GM19395 (cell line): ENCODE measurements at regions not wholly inside any gene's neighbourhood (a gene's known extent, or its start where the extent isn't known, plus 50 kb on each side); places are given as distances from the start of the nearest gene placed in this dataset.

Source experiments
- ATAC-seq: cut with Tn5 transposase; IDR thresholded peaks from one replicate; pipeline ENCODE4 v1.9.1; 2021; ENCODE audit warnings: mild to moderate bottlenecking, moderate library complexity; ENCODE audit not compliant: unreplicated experiment

DNA sequence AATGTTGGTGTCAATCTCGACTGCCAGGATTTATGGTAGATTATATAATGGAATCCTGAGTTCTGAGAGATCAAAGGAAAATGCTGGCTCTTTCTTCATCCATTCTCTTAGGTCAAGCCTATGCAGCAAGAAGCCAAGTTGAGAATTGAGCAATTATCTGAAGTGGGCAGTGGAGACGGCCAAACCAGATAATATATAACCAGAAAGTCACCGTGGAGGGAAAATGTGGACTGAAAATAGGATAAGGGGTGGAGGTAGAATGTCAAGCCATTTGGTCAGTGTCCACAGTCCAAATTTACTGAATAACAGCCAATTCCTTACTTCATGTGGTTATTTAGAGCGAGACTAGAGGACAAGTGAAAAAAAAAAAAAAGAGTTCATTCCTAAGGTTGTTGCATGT lies 107.8 kb upstream of the ESR1 start:
- no peak for ATAC-seq

DNA sequence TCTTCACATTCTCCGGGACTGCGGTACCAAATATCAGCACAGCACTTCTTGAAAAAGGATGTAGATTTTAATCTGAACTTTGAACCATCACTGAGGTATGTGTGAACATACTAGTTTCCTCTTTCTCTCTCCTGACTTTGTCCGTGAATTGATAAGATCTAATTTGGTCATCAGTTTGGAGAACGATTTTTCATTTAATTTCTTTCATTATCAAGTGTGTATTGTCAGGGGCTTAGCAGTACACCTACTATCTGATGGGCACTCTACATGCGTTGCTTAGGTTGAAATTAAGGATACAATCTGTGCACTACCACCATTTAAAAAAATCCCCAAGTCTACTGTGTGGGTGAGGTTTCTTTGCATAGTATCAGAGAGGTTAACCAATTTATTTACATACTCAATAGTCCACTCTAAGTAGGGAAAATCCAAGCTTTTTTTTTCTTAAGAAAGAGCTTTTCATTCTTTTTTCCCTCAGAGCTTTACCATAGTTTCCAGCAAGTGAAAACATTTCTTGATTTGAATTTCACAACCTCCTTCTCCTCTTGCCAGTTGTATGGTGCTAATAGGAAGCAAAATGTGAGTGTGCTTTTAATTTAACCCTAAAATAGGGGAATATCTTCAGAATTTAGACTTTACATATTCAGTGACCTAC lies 105.4 kb upstream of the ESR1 start:
- ATAC-seq, result peak; percentile 78

DNA sequence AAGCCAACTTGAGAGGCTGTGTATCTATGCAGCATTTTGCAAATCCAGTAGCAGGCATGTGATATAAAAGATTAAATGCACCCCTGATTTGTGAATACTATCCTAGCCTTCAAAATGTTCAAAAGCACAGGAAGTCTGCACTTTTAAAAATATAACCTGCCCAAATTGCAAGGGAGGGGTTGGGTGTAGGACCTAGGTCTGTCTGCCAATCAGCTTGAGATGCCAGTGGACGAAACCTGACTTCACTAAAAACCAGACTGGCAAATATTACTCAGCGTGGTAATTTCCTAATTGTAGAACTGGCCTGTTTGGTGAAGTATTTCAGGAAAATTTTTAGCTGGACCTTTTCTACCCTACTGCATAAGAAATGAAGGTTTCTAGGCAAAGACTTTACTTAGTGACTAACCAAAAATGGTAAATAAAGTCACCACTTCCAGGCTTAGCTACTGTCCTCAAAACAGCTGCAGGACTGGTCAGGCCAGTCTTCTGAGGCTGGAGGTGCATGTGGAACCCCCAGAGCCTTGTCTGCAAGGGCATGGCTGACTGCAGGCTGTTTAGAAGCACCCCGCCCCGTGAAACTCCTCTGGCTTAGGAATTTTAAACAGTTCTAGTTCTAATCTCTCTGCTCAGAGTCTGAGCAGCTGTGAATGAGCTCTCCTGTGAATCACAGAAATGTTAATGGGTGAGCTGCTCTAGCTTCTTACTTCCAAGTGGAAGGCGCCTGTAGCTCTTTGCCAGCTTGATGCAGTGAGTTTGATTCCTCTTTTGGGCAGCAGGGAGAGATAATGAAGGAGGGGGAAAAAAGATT lies 104.4 kb upstream of the ESR1 start:
- peak; percentile 56 for ATAC-seq

DNA sequence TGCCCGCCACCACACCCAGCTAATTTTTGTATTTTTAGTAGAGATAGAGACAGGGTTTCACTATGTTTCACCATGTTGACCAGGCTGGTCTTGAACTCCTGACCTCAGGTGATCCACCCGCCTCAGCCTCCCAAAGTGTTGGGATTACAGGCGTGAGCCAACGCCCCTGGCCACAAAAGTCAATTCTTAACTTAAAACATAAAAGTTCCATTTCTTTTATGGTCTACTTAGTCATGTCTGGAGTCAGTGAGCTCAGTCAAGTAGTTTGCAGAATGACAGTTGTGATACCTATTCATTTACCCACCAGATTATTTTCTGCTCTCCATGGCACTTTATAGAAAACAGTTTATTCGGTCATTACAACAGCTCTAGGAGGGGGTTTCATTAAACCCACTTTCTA lies 103.1 kb upstream of the ESR1 start:
- ATAC-seq, result no peak

DNA sequence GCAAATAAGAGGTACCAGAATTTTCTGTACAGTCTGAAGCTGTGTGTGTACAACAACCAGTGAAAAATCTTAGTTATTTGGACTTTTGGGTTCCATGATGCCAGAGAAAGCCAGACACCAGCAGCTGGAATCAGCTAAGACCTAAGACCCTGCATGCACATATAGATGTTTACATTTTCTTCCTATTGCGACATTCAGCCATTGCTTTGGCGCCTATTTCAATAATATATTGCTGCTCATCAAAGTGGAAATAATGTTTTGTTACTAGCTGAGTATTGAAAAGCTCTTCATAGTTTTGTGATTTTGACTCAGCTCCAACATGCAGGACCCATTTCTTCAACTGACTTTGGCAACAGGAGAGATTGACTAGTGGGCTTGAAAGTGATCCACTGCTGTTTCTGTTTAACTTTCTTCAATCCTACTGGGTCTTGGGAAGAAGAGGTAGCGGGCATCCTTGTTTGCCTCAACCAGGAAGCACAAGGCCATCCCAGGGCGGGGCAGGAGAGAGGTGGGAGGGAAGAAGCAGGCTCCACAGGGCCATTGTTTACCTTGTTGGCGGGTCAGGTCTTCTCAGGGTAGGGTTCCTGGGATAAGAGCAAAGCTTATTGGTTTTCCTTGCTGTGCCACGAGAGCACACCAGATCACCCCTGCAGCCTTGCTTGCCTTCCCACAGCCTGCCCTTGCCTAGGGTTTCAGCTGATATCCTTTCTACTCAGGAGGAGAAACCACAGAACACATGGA lies 101.3 kb upstream of the ESR1 start:
- ATAC-seq, result no peak

- ATAC-seq, result no peak
Observed at GRCh38 chr6:151709329-151709728, 98.2 kb upstream of the ESR1 start.

- no peak for ATAC-seq
Observed at GRCh38 chr6:151716526-151716932, 91.0 kb upstream of the ESR1 start.

DNA sequence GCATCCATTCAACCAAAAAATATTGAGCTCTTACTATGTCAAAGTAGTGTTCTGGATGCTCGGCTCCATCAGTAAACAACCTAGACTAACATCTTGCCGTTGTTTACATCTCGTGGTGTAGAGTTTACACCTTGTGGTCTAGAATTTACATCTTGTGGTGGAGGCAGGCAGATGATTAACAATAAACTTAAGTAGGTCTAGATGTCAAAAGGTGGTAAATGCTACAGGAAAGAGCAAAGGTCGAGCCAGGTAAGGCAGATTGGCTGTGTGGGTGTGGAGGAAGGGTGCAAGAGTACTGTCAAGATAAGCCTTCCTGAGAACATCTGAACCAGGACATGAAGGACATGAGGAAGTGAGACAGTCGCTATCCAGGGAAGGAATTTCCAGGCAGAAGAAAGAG lies 88.4 kb upstream of the ESR1 start:
- no peak for ATAC-seq

GRCh38 chr6:151721146-151721545 lies 86.3 kb upstream of the ESR1 start:
- no peak for ATAC-seq

- no peak for ATAC-seq
Observed at GRCh38 chr6:151721671-151722070, 85.8 kb upstream of the ESR1 start.

GRCh38 chr6:151722342-151722741 lies 85.1 kb upstream of the ESR1 start:
- peak; percentile 63 for ATAC-seq

GRCh38 chr6:151723152-151723551 lies 84.3 kb upstream of the ESR1 start:
- ATAC-seq, result peak; percentile 77

DNA sequence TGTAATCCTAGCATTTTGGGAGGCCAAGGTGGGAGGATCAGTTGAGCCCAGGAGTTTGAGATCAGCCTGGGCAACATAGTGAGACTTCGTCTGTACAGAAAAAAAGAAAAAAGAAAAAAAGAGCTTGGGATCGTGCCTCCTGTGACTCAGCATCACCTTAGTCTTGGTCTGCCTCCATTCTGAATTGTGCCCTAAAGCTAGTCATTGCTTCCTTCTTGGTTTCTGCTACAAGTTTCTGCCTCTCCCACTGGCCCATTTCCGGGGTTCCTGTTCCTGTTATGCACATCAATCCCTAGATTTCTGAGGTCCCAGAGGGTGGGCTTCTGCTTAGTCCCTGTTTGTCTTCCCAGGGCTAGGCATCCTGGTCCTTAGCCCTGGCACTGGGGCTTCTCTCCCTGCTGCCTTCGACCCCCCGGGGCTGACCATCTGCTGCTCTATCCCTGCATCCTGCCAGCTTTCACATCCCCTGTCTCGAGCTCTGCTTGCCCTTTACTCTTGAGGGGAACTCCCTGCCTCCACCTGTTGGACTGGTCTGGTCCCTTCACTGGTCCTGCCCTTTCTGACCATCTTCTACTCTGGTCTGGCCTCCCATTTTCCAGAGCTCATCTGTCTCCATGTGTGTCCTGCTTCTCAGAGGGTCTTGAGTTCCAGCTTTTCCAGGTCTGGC lies 77.5 kb upstream of the ESR1 start:
- ATAC-seq, result no peak

GRCh38 chr6:151730496-151730870 lies 77.0 kb upstream of the ESR1 start:
- no peak for ATAC-seq

DNA sequence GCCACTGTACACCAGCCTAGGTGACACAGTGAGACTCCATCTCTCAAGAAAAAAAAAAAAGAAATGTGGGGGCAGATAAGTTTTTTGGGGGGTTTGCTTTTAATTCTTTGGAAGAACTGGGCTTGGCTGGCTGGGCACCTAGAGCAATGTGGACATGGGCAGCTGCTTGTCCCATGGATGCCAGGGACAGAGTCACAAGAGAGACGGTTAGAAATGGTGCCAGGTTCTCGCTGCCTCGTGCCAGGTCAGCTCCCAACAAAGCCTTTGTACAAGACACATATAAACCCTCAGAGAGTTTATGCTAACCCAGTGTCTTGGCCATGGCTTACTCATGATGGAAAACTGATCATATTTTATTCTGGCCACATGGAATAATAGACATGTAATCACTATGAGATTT lies 76.2 kb upstream of the ESR1 start:
- no peak for ATAC-seq

DNA sequence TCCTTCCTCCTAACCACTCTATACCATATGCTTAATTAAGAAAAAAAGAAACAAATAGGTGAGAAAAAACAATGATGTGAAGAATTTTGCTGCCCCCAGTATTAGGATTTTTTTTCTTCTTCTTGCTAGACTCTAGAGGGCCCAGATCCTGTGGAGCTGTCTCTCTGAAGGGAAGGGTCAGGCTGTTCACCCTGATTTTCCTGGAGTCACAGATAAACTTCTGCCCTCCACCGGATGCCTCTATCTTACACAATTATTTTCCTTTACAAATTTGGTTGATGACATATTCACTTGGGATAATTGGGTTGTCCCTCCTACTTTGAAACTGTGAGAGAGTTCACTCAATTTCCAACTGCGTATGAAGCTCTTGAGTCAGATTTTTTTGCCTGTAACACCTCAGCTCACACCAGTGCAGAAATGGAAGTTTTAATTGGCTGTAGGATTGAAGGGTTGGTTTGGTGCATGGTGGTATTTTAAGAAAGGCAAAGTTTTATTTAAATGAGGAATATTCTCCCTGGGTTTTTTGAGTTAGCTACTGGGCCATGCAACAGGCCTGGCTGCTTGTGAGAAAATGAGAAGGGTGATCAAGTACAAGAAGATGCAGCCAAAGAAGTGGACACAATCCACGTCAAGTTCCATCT lies 73.7 kb upstream of the ESR1 start:
- ATAC-seq, result no peak

DNA sequence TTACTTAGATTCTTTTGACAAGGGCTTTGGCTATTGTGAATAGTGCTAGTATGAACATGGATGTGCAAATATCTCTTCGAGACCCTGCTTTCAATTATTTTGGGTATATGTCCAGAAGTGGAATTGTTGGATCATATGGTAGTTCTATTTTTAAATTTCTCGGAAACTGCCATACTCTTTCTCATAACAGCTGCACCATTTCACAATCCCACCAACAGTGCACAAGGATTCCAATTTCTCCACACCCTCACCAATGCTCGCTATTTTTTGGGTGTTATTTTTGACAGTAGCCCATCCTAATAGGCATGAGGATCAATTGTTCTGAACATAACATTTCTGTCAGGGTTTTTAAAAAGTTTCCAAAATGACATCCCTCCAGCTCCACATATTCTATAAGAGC lies 69.2 kb upstream of the ESR1 start:
- ATAC-seq, result no peak

GRCh38 chr6:151738960-151739359 lies 68.5 kb upstream of the ESR1 start:
- no peak for ATAC-seq

DNA sequence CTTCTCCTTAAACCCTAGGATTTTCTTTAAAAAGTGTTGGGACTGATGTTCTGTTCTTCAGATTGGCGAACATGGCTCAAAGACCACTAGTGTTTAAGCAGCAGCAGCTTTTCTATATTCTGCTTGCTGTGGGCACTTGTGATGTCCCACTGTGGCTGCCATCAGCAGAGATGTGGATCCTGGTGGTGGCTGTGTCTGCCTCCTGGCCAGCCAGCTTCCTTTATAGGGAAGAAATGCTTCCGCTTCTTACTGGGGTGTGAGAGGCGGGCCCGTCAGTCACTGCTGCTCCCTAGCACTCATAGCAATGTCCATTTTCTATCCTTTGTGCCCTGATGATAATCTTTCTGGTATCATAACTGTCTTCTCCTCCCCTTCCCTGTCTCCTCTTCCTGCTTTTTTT lies 66.7 kb upstream of the ESR1 start:
- no peak for ATAC-seq

- ATAC-seq, result no peak
Observed at GRCh38 chr6:151747896-151748295, 59.6 kb upstream of the ESR1 start.

DNA sequence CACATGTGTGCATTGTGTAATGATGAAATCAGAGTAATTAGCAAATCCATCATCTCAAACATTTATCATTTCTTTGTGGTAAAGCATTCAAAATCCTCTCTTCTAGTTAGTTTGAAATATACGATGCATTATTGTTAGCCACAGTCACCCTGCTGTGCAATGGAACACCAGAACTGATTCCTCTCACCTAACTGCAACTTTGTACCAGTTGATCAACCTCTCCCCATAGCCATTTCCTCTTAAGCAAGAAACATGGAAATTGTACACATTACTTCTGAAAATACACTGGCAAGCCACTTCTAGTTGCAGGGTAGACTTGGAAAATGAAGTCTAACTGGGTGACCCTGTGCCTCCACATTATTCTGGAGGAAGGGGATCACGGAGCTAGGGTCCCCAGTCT lies 58.1 kb upstream of the ESR1 start:
- ATAC-seq, result no peak
